B cell (primary cell): ENCODE measurements at regions not wholly inside any gene's neighbourhood (a gene's known extent, or its start where the extent isn't known, plus 50 kb on each side); places are given as distances from the start of the nearest gene placed in this dataset.

Source experiments
- EZH2 ChIP-seq: IDR thresholded peaks from 2 replicates; pipeline ENCODE4 v1.6.1; 2012; ENCODE audit warnings: borderline replicate concordance, low read depth, mild to moderate bottlenecking, moderate library complexity, low read length; ENCODE audit not compliant: insufficient read depth, poor library complexity, severe bottlenecking
- TF ChIP-seq, protein P1 (sequence below): fragments of 200-600 bp; IDR thresholded peaks from one replicate; pipeline ENCODE4 v1.8.0; 2022; ENCODE audit warnings: antibody characterized with exemption, mild to moderate bottlenecking

DNA sequence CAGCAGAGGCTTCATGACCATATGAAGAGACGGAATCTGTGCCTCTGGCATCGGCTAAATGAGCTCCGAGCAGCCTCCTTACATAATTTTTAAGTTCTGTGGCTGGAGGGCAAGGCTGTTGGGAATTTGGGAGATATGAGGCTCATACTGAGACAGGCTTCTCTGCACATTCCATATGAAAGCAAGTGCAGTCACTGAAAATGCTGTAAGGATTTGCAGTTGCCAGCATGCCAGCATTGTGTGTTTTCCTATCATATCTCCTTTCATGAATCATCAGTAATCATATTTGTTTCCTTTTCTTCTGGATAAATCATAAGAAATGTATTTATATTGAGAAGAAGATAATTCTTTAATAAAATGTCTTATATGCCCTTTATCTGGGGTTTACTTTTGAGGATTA lies 775.4 kb downstream of the SEMA5A start:
- TF ChIP-seq, protein P1, sequence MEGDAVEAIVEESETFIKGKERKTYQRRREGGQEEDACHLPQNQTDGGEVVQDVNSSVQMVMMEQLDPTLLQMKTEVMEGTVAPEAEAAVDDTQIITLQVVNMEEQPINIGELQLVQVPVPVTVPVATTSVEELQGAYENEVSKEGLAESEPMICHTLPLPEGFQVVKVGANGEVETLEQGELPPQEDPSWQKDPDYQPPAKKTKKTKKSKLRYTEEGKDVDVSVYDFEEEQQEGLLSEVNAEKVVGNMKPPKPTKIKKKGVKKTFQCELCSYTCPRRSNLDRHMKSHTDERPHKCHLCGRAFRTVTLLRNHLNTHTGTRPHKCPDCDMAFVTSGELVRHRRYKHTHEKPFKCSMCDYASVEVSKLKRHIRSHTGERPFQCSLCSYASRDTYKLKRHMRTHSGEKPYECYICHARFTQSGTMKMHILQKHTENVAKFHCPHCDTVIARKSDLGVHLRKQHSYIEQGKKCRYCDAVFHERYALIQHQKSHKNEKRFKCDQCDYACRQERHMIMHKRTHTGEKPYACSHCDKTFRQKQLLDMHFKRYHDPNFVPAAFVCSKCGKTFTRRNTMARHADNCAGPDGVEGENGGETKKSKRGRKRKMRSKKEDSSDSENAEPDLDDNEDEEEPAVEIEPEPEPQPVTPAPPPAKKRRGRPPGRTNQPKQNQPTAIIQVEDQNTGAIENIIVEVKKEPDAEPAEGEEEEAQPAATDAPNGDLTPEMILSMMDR, result no peak
- TF ChIP-seq EZH2, result no peak
